Esophagus squamous epithelium (tissue), 4 donors: ENCODE measurements at regions not wholly inside any gene's neighbourhood (a gene's known extent, or its start where the extent isn't known, plus 50 kb on each side); places are given as distances from the start of the nearest gene placed in this dataset.

Experiments used
- CTCF ChIP-seq, 6 experiments: fragments of 450-650 bp in 4 of 6; fragments of 200-600 bp in 2 of 6; sonication (generic) in 2 of 6; IDR thresholded peaks; one replicate each; pipeline ENCODE4 v1.5.1; 2016 to 2019; ENCODE audit warnings: antibody characterized with exemption in 6 of 6, mild to moderate bottlenecking in 4 of 6, moderate library complexity in 4 of 6
- POLR2A ChIP-seq, 4 donors: fragments of 450-650 bp; IDR thresholded peaks; one replicate each; pipeline ENCODE4 v1.6.1; 2017; ENCODE audit warnings: antibody characterized with exemption in 4 of 4, mild to moderate bottlenecking in 4 of 4, moderate library complexity in 3 of 4

DNA sequence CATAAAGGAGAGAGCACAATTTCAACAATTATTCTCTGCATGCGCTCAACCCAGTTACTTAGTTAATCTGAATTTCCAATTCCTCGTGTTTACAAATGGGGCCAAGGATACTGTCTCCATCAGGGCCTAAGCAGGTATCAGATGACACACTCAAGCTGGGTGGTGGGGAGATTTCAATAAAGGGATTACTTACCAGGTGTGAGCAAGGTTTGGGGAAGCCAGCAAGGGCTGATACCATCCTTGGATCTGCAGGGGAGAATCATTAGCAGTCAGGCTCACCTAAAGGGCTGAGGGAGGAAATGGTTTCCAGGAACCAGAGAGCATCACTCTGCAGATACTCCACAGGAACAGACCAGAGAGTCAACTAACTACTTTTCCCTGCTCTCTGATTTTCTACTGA is 487.1 kb downstream of the NTRK2 start:
- TF ChIP-seq POLR2A (IDR thresholded peaks at IDR 0.05) (no peak), CTCF (IDR thresholded peaks at IDR 0.05) (no peak)
